HEK293 (cell line): ENCODE measurements at regions not wholly inside any gene's neighbourhood (a gene's known extent, or its start where the extent isn't known, plus 50 kb on each side); places are given as distances from the start of the nearest gene placed in this dataset.

Source experiments
- CTCF ChIA-PET: fragments of 350-600 bp; formaldehyde crosslinking; extraction: SDS; loops from one replicate; lab custom pipeline; 2021; ENCODE audit warnings: antibody characterized with exemption; lab: Yijun Ruan, JAX
- POLR2A ChIA-PET: fragments of 300-600 bp; formaldehyde crosslinking; extraction: SDS; loops from one replicate; lab custom pipeline; 2020; ENCODE audit warnings: antibody characterized with exemption, inconsistent platforms; lab: Yijun Ruan, JAX
- H3K27ac ChIP-seq: fragments of 200-500 bp; sonication (Bioruptor generic); 2 replicates; pipeline ENCODE4 v1.5.1; 2014; ENCODE audit warnings: low read depth, low read length, control low read depth, inconsistent platforms; ENCODE audit errors: extremely low read depth
- H3K36me3 ChIP-seq, 2 experiments: fragments of 200-500 bp in 1 of 2; sonication (Bioruptor generic) in 1 of 2; 1 replicate in 1 of 2; 2 replicates in 1 of 2; pipeline ENCODE4 v1.5.1; 2014 to 2017; ENCODE audit warnings: inconsistent platforms in 2 of 2, low read length in 2 of 2; ENCODE audit not compliant: control insufficient read depth in 2 of 2, insufficient read depth in 1 of 2
- H3K4me1 ChIP-seq: fragments of 200-500 bp; sonication (Bioruptor generic); 2 replicates; pipeline ENCODE4 v1.5.1; 2014; ENCODE audit warnings: mild to moderate bottlenecking, low read length, inconsistent platforms; ENCODE audit not compliant: control insufficient read depth, insufficient read depth
- H3K4me3 ChIP-seq: 2 replicates; pipeline ENCODE4 v1.5.1; 2011; ENCODE audit warnings: low read depth, mild to moderate bottlenecking, control low read depth, low read length, moderate library complexity
- H3K9me3 ChIP-seq: fragments of 200-500 bp; sonication (Bioruptor generic); 2 replicates; pipeline ENCODE4 v1.5.1; 2014; ENCODE audit warnings: low read depth, low read length, inconsistent platforms; ENCODE audit not compliant: control insufficient read depth, insufficient read depth
- BCL11A ChIP-seq: fragments of 450-650 bp; formaldehyde crosslinking; IDR thresholded peaks from 2 replicates; pipeline ENCODE4 v1.5.1; 2016; ENCODE audit warnings: low read depth, missing biosample characterization, missing genetic modification characterization
- GFI1B ChIP-seq: fragments of 450-650 bp; formaldehyde crosslinking; IDR thresholded peaks from 2 replicates; pipeline ENCODE4 v1.5.1; 2016; ENCODE audit warnings: missing biosample characterization, missing genetic modification characterization
- IKZF3 ChIP-seq: fragments of 450-650 bp; IDR thresholded peaks from 2 replicates; pipeline ENCODE4 v1.5.0; 2018; ENCODE audit warnings: missing biosample characterization, mild to moderate bottlenecking, missing genetic modification characterization, moderate library complexity
- KLF7 ChIP-seq: fragments of 450-650 bp; formaldehyde crosslinking; IDR thresholded peaks from 2 replicates; pipeline ENCODE4 v1.5.1; 2016; ENCODE audit warnings: missing biosample characterization, missing genetic modification characterization, borderline replicate concordance
- KLF8 ChIP-seq: fragments of 450-650 bp; formaldehyde crosslinking; IDR thresholded peaks from 2 replicates; pipeline ENCODE4 v1.5.1; 2016; ENCODE audit warnings: missing biosample characterization, missing genetic modification characterization
- MZF1 ChIP-seq: fragments of 450-650 bp; formaldehyde crosslinking; IDR thresholded peaks from 2 replicates; pipeline ENCODE4 v1.5.1; 2017; ENCODE audit warnings: missing biosample characterization, missing genetic modification characterization, borderline replicate concordance
- SP7 ChIP-seq: fragments of 450-650 bp; formaldehyde crosslinking; IDR thresholded peaks from 2 replicates; pipeline ENCODE4 v1.5.1; 2016; ENCODE audit warnings: missing biosample characterization, missing genetic modification characterization
- TCF7L2 ChIP-seq: IDR thresholded peaks from 2 replicates; pipeline ENCODE4 v1.6.1; 2011; ENCODE audit warnings: low read depth, mild to moderate bottlenecking, inconsistent platforms, low read length, moderate library complexity, borderline replicate concordance
- TRIM28 ChIP-seq: IDR thresholded peaks from 2 replicates; pipeline ENCODE4 v1.6.1; 2011; ENCODE audit warnings: low read length, control low read depth, borderline replicate concordance
- YY2 ChIP-seq: fragments of 450-650 bp; formaldehyde crosslinking; IDR thresholded peaks from 2 replicates; pipeline ENCODE4 v1.5.1; 2016; ENCODE audit warnings: missing biosample characterization, missing genetic modification characterization
- ZBTB48 ChIP-seq: fragments of 450-650 bp; formaldehyde crosslinking; IDR thresholded peaks from 2 replicates; pipeline ENCODE4 v1.5.1; 2016; ENCODE audit warnings: missing biosample characterization, missing genetic modification characterization
- ZNF114 ChIP-seq: fragments of 450-650 bp; formaldehyde crosslinking; IDR thresholded peaks from 2 replicates; pipeline ENCODE4 v1.5.0; 2017; ENCODE audit warnings: missing biosample characterization, missing genetic modification characterization
- ZNF121 ChIP-seq: fragments of 450-650 bp; formaldehyde crosslinking; IDR thresholded peaks from 2 replicates; pipeline ENCODE4 v1.5.1; 2016; ENCODE audit warnings: missing biosample characterization, missing genetic modification characterization
- ZNF174 ChIP-seq: fragments of 450-650 bp; formaldehyde crosslinking; IDR thresholded peaks from 2 replicates; pipeline ENCODE4 v1.5.0; 2017; ENCODE audit warnings: missing biosample characterization, mild to moderate bottlenecking, missing genetic modification characterization
- ZNF324 ChIP-seq: fragments of 450-650 bp; formaldehyde crosslinking; IDR thresholded peaks from 2 replicates; pipeline ENCODE4 v1.5.1; 2016; ENCODE audit warnings: missing biosample characterization, missing genetic modification characterization
- ZNF335 ChIP-seq: fragments of 450-650 bp; formaldehyde crosslinking; conservative IDR thresholded peaks from 2 replicates; pipeline ENCODE4 v1.5.1; 2016; ENCODE audit warnings: missing biosample characterization, missing genetic modification characterization
- ZNF473 ChIP-seq: fragments of 450-650 bp; formaldehyde crosslinking; IDR thresholded peaks from 2 replicates; pipeline ENCODE4 v1.5.1; 2017; ENCODE audit warnings: missing biosample characterization, missing genetic modification characterization
- ZNF558 ChIP-seq: fragments of 450-650 bp; formaldehyde crosslinking; IDR thresholded peaks from 2 replicates; pipeline ENCODE4 v1.5.1; 2016; ENCODE audit warnings: missing biosample characterization, missing genetic modification characterization
- ZNF747 ChIP-seq: fragments of 450-650 bp; formaldehyde crosslinking; IDR thresholded peaks from 2 replicates; pipeline ENCODE4 v1.5.1; 2016; ENCODE audit warnings: missing biosample characterization, missing genetic modification characterization
- ZNF776 ChIP-seq: fragments of 450-650 bp; formaldehyde crosslinking; IDR thresholded peaks from 2 replicates; pipeline ENCODE4 v1.5.0; 2017; ENCODE audit warnings: missing biosample characterization, missing genetic modification characterization, borderline replicate concordance
- ZNF843 ChIP-seq: fragments of 450-650 bp; formaldehyde crosslinking; IDR thresholded peaks from 2 replicates; pipeline ENCODE4 v1.5.1; 2016; ENCODE audit warnings: missing biosample characterization, missing genetic modification characterization
- ZXDB ChIP-seq: fragments of 450-650 bp; formaldehyde crosslinking; IDR thresholded peaks from 2 replicates; pipeline ENCODE4 v1.5.1; 2016; ENCODE audit warnings: missing biosample characterization, missing genetic modification characterization
- TF ChIP-seq, protein P1 (sequence below): fragments of 450-650 bp; formaldehyde crosslinking; conservative IDR thresholded peaks from 2 replicates; pipeline ENCODE4 v1.5.1; 2016; ENCODE audit warnings: low read depth, missing biosample characterization, missing genetic modification characterization
- TF ChIP-seq, protein P2 (sequence below): fragments of 450-650 bp; formaldehyde crosslinking; IDR thresholded peaks from 2 replicates; pipeline ENCODE4 v1.5.1; 2016; ENCODE audit warnings: missing biosample characterization, missing genetic modification characterization
- TF ChIP-seq, protein P3 (sequence below): fragments of 450-650 bp; formaldehyde crosslinking; IDR thresholded peaks from 2 replicates; pipeline ENCODE4 v1.5.1; 2016; ENCODE audit warnings: missing biosample characterization, missing genetic modification characterization
- TF ChIP-seq, protein P4 (sequence below): fragments of 450-650 bp; formaldehyde crosslinking; IDR thresholded peaks from 2 replicates; pipeline ENCODE4 v1.5.1; 2017; ENCODE audit warnings: missing biosample characterization, missing genetic modification characterization
- TF ChIP-seq, protein P5 (sequence below): fragments of 450-650 bp; formaldehyde crosslinking; IDR thresholded peaks from 2 replicates; pipeline ENCODE4 v1.5.1; 2016; ENCODE audit warnings: missing biosample characterization, missing genetic modification characterization

DNA sequence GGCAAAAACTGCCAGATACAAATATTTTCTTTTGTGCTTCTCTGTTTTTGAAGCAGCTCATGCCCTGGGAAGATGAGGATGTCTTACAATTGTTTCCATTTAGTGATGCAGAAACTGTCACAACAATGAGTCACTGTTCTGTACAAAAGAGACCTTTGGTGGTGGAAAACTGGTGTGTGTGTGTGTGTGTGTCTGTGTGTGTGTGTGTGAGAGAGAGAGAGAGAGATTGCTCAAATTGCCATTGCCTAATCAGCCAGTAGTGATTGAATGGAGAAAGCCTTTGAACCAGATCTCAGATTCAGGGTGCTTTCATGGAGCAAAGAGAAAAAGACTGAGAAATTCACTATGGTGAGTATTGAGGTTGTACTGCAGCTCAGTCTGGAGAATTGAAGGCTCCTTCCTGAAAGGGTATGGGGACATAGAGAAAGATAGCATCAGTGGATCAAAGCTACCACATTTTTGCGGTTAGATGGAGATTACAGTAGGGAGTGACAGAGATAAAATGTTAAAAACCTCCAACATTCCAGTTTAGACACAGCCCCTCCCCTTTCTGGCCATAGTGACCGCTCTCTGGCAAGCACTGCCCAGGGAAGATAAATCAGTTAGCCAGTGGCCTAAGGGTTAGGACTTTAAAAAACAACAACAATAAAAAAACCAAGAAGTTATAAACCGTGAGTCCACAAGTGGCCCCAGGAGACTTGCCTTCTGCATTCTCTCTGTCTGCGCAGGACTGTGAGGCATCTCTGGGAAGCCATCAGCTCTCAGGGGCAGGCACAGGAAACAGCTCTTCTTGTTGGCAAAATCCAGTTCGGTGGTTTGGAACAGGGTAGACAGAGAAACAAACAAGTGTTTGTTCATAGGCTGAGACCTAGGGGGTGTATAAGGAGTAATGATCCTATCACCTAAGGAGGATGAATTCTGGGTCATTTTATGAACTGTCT is 406.5 kb downstream of the DUSP10 start:
- Histone ChIP-seq H3K36me3 (no peaks in the 10 kb centered on the region), H3K9me3 (no peaks in the 10 kb centered on the region), H3K4me3 (no peak overlapping the region), H3K27ac (peak overlapping the region; percentile 57), H3K4me1 (peaks cover 11% of the 10 kb centered on the region)
- ChIA-PET POLR2A (interaction anchor here (0.6 to 0.9 kb wide), 3 partner anchors 20 to 386 kb away, joined by 3 to 4 read pairs (median 3); no protein-coding TSS in a partner anchor), CTCF (interaction anchor here (0.5 to 1.7 kb wide), 4 partner anchors 26 to 1640 kb away, joined by 3 to 6 read pairs (median 3); no protein-coding TSS in a partner anchor)
- peak; percentile 89 for TF ChIP-seq SP7 (tag by site-specific recombination)
- 0 out of 2 replicates have a peak, but pooled peaks have one; percentile 37 for TF ChIP-seq ZNF558 (tag by site-specific recombination)
- TF ChIP-seq KLF7 (tag by site-specific recombination) = peak; percentile 26; the same call in 1 of the 2 replicates
- TF ChIP-seq, protein P1, sequence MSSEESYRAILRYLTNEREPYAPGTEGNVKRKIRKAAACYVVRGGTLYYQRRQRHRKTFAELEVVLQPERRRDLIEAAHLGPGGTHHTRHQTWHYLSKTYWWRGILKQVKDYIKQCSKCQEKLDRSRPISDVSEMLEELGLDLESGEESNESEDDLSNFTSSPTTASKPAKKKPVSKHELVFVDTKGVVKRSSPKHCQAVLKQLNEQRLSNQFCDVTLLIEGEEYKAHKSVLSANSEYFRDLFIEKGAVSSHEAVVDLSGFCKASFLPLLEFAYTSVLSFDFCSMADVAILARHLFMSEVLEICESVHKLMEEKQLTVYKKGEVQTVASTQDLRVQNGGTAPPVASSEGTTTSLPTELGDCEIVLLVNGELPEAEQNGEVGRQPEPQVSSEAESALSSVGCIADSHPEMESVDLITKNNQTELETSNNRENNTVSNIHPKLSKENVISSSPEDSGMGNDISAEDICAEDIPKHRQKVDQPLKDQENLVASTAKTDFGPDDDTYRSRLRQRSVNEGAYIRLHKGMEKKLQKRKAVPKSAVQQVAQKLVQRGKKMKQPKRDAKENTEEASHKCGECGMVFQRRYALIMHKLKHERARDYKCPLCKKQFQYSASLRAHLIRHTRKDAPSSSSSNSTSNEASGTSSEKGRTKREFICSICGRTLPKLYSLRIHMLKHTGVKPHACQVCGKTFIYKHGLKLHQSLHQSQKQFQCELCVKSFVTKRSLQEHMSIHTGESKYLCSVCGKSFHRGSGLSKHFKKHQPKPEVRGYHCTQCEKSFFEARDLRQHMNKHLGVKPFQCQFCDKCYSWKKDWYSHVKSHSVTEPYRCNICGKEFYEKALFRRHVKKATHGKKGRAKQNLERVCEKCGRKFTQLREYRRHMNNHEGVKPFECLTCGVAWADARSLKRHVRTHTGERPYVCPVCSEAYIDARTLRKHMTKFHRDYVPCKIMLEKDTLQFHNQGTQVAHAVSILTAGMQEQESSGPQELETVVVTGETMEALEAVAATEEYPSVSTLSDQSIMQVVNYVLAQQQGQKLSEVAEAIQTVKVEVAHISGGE (tag by site-specific recombination) = no peak
- TF ChIP-seq ZBTB48 (tag by site-specific recombination) = peak; percentile 32; the same call in 1 of the 2 replicates
- 0 out of 2 replicates have a peak, but pooled peaks have one; percentile 18 for TF ChIP-seq ZNF324
- TF ChIP-seq, protein P2, sequence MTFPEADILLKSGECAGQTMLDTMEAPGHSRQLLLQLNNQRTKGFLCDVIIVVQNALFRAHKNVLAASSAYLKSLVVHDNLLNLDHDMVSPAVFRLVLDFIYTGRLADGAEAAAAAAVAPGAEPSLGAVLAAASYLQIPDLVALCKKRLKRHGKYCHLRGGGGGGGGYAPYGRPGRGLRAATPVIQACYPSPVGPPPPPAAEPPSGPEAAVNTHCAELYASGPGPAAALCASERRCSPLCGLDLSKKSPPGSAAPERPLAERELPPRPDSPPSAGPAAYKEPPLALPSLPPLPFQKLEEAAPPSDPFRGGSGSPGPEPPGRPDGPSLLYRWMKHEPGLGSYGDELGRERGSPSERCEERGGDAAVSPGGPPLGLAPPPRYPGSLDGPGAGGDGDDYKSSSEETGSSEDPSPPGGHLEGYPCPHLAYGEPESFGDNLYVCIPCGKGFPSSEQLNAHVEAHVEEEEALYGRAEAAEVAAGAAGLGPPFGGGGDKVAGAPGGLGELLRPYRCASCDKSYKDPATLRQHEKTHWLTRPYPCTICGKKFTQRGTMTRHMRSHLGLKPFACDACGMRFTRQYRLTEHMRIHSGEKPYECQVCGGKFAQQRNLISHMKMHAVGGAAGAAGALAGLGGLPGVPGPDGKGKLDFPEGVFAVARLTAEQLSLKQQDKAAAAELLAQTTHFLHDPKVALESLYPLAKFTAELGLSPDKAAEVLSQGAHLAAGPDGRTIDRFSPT (tag by site-specific recombination) = peak; percentile 44; the same call in 1 of the 2 replicates
- TF ChIP-seq, protein P3, sequence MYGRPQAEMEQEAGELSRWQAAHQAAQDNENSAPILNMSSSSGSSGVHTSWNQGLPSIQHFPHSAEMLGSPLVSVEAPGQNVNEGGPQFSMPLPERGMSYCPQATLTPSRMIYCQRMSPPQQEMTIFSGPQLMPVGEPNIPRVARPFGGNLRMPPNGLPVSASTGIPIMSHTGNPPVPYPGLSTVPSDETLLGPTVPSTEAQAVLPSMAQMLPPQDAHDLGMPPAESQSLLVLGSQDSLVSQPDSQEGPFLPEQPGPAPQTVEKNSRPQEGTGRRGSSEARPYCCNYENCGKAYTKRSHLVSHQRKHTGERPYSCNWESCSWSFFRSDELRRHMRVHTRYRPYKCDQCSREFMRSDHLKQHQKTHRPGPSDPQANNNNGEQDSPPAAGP (tag by site-specific recombination) = peak; percentile 52; the same call in 1 of the 2 replicates
- TF ChIP-seq ZNF114 (tag by site-specific recombination) = no peak
- no peak for TF ChIP-seq ZNF747 (tag by site-specific recombination)
- peak; percentile 77 for TF ChIP-seq ZNF843 (tag by site-specific recombination)
- 0 out of 2 replicates have a peak, but pooled peaks have one; percentile 52 for TF ChIP-seq ZNF473 (tag by site-specific recombination)
- no peak for TF ChIP-seq IKZF3 (tag by site-specific recombination)
- 0 out of 2 replicates have a peak, but pooled peaks have one; percentile 38 for TF ChIP-seq ZNF335 (tag by site-specific recombination)
- TF ChIP-seq BCL11A (tag by site-specific recombination) = 0 out of 2 replicates have a peak, but pooled peaks have one; percentile 40
- peak; percentile 52; the same call in 1 of the 2 replicates for TF ChIP-seq GFI1B (tag by site-specific recombination)
- peak; percentile 78 for TF ChIP-seq TRIM28
- TF ChIP-seq ZNF776 = 0 out of 2 replicates have a peak, but pooled peaks have one; percentile 74
- TF ChIP-seq, protein P4, sequence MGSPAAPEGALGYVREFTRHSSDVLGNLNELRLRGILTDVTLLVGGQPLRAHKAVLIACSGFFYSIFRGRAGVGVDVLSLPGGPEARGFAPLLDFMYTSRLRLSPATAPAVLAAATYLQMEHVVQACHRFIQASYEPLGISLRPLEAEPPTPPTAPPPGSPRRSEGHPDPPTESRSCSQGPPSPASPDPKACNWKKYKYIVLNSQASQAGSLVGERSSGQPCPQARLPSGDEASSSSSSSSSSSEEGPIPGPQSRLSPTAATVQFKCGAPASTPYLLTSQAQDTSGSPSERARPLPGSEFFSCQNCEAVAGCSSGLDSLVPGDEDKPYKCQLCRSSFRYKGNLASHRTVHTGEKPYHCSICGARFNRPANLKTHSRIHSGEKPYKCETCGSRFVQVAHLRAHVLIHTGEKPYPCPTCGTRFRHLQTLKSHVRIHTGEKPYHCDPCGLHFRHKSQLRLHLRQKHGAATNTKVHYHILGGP (tag by site-specific recombination) = peak; percentile 59
- peak; percentile 43; the same call in 1 of the 2 replicates for TF ChIP-seq MZF1 (tag by site-specific recombination)
- no peak for TF ChIP-seq ZNF121 (tag by site-specific recombination)
- TF ChIP-seq KLF8 = peak; percentile 41; the same call in 1 of the 2 replicates
- TF ChIP-seq, protein P5, sequence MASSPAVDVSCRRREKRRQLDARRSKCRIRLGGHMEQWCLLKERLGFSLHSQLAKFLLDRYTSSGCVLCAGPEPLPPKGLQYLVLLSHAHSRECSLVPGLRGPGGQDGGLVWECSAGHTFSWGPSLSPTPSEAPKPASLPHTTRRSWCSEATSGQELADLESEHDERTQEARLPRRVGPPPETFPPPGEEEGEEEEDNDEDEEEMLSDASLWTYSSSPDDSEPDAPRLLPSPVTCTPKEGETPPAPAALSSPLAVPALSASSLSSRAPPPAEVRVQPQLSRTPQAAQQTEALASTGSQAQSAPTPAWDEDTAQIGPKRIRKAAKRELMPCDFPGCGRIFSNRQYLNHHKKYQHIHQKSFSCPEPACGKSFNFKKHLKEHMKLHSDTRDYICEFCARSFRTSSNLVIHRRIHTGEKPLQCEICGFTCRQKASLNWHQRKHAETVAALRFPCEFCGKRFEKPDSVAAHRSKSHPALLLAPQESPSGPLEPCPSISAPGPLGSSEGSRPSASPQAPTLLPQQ (tag by site-specific recombination) = peak; percentile 28; the same call in 1 of the 2 replicates
- no peak for TF ChIP-seq YY2
- peak; percentile 99 for TF ChIP-seq TCF7L2
- TF ChIP-seq ZNF174 (tag by site-specific recombination) = no peak
- peak; percentile 59; the same call in 1 of the 2 replicates for TF ChIP-seq ZXDB (tag by site-specific recombination)
